ENCODE measurements at regions not wholly inside any gene's neighbourhood (a gene's known extent, or its start where the extent isn't known, plus 50 kb on each side); places are given as distances from the start of the nearest gene placed in this dataset.

- H3K36me3 ChIP-seq (ENCODE audit: control insufficient read depth, insufficient read depth, low read length): no peaks in the 10 kb centered on the region
- H3K4me1 ChIP-seq (ENCODE audit: control insufficient read depth, insufficient read depth, low read length, poor library complexity, severe bottlenecking): peaks cover 14% of the 10 kb centered on the region
- no peak overlapping the region for H3K27ac ChIP-seq (ENCODE audit: low read depth, low read length, severe bottlenecking)
- H3K4me3 ChIP-seq (ENCODE audit: extremely low read depth, insufficient read depth, low read length, poor library complexity, severe bottlenecking): no peak overlapping the region
- H3K9me3 ChIP-seq (ENCODE audit: control insufficient read depth, low read length): no peaks in the 10 kb centered on the region
- 23 to 40% methylated on average over 1 to 3 of the region's 5 CpGs for WGBS, 2 experiments (ENCODE audit: insufficient coverage in 2 of 2)
Observed at GRCh38 chr18:10401521-10401920, 52.9 kb upstream of the APCDD1 start.

- H3K9me3 ChIP-seq (ENCODE audit: control insufficient read depth, low read length): no peaks in the 10 kb centered on the region
- H3K27ac ChIP-seq (ENCODE audit: low read depth, low read length, severe bottlenecking): no peak overlapping the region
- no peaks in the 10 kb centered on the region for H3K36me3 ChIP-seq (ENCODE audit: control insufficient read depth, insufficient read depth, low read length)
- peaks cover 14% of the 10 kb centered on the region for H3K4me1 ChIP-seq (ENCODE audit: control insufficient read depth, insufficient read depth, low read length, poor library complexity, severe bottlenecking)
- WGBS, 2 experiments (ENCODE audit: insufficient coverage in 2 of 2): 85% methylated on average over 4 to 5 of the region's 6 CpGs
- no peak overlapping the region for H3K4me3 ChIP-seq (ENCODE audit: extremely low read depth, insufficient read depth, low read length, poor library complexity, severe bottlenecking)
Observed at GRCh38 chr18:10401930-10402329, 52.5 kb upstream of the APCDD1 start.

GRCh38 chr18:10402871-10403559 is 51.4 kb upstream of the APCDD1 start:
- Histone ChIP-seq H3K9me3 (ENCODE audit: control insufficient read depth, low read length) (no peaks in the 10 kb centered on the region), H3K27ac (ENCODE audit: low read depth, low read length, severe bottlenecking) (no peak overlapping the region), H3K4me1 (ENCODE audit: control insufficient read depth, insufficient read depth, low read length, poor library complexity, severe bottlenecking) (peaks cover 14% of the 10 kb centered on the region), H3K36me3 (ENCODE audit: control insufficient read depth, insufficient read depth, low read length) (no peaks in the 10 kb centered on the region), H3K4me3 (ENCODE audit: extremely low read depth, insufficient read depth, low read length, poor library complexity, severe bottlenecking) (no peak overlapping the region)
- WGBS, 2 experiments (ENCODE audit: insufficient coverage in 2 of 2): 80 to 97% methylated on average over 5 of the region's 8 CpGs

GRCh38 chr18:10403708-10404107 is 50.7 kb upstream of the APCDD1 start:
- Histone ChIP-seq H3K9me3 (ENCODE audit: control insufficient read depth, low read length) (no peaks in the 10 kb centered on the region), H3K36me3 (ENCODE audit: control insufficient read depth, insufficient read depth, low read length) (no peaks in the 10 kb centered on the region), H3K27ac (ENCODE audit: low read depth, low read length, severe bottlenecking) (no peak overlapping the region), H3K4me3 (ENCODE audit: extremely low read depth, insufficient read depth, low read length, poor library complexity, severe bottlenecking) (no peak overlapping the region), H3K4me1 (ENCODE audit: control insufficient read depth, insufficient read depth, low read length, poor library complexity, severe bottlenecking) (peaks cover 14% of the 10 kb centered on the region)
- WGBS, 2 experiments (ENCODE audit: insufficient coverage in 2 of 2): 88 to 90% methylated on average over 9 to 11 of the region's 11 CpGs

- peaks cover 14% of the 10 kb centered on the region for H3K4me1 ChIP-seq (ENCODE audit: control insufficient read depth, insufficient read depth, low read length, poor library complexity, severe bottlenecking)
Observed at GRCh38 chr18:10404168-10404567, 50.3 kb upstream of the APCDD1 start.

More at GRCh38 chr18:10404168-10404567, 50.3 kb upstream of the APCDD1 start:
- WGBS, 2 experiments (ENCODE audit: insufficient coverage in 2 of 2): 88 to 96% methylated on average over 8 to 9 of the region's 9 CpGs
- H3K27ac ChIP-seq (ENCODE audit: low read depth, low read length, severe bottlenecking): no peak overlapping the region
- H3K9me3 ChIP-seq (ENCODE audit: control insufficient read depth, low read length): no peaks in the 10 kb centered on the region
- no peak overlapping the region for H3K4me3 ChIP-seq (ENCODE audit: extremely low read depth, insufficient read depth, low read length, poor library complexity, severe bottlenecking)
- no peaks in the 10 kb centered on the region for H3K36me3 ChIP-seq (ENCODE audit: control insufficient read depth, insufficient read depth, low read length)
